K562 (cell line): ENCODE measurements at regions not wholly inside any gene's neighbourhood (a gene's known extent, or its start where the extent isn't known, plus 50 kb on each side); places are given as distances from the start of the nearest gene placed in this dataset.

Experiments used
- ATAC-seq: fragments of 200-7000 bp; cut with Tn5 transposase; 3 replicates; pipeline ENCODE4 v1.9.1; 2020; ENCODE audit warnings: moderate library complexity
- BruUV-seq: library from RNA; stranded (reverse); fragments of 400-500 nt; replicated peaks from 2 replicates; lab custom pipeline; 2021; lab: Mats Ljungman, UMichigan
- CTCF ChIA-PET: fragments of 300-600 bp; formaldehyde crosslinking; extraction: SDS; loops from one replicate; lab custom pipeline; 2021; ENCODE audit warnings: low intra/inter-chr PET ratio; lab: Yijun Ruan, JAX
- POLR2A ChIA-PET: fragments of 300-600, 350-650 bp; sonication (Branson Sonifier 250); formaldehyde crosslinking; extraction: SDS; loops from one replicate; lab custom pipeline; 2021; ENCODE audit warnings: antibody characterized with exemption, inconsistent platforms; lab: Yijun Ruan, JAX
- DNase-seq, 4 experiments: peaks; one replicate each; pipeline versions ENCODE4 v3.0.0 to v3.0.0-alpha.2; 2011 to 2018; ENCODE audit warnings: low spot score in 3 of 4, mixed read lengths in 3 of 4; ENCODE audit errors: extremely low read depth in 1 of 4
- FAIRE-seq: peaks from 2 replicates; lab custom pipeline; 2011; peaks lifted over from hg19 to GRCh38; lab: Jason Lieb, UNC
- H2AFZ ChIP-seq: 2 replicates; pipeline ENCODE4 v1.6.0; 2011; ENCODE audit warnings: low read depth, low read length, control low read depth, inconsistent platforms
- H3K27ac ChIP-seq: fragments of 200-600 bp; 3 replicates; pipeline ENCODE4 v1.8.0; 2011; ENCODE audit warnings: low read depth, mild to moderate bottlenecking, control low read depth, inconsistent platforms, low read length, moderate library complexity, mixed read lengths; ENCODE audit errors: extremely low read depth
- H3K27me3 ChIP-seq, 2 experiments: fragments of 300-600 bp in 1 of 2; 2 replicates in 1 of 2; 3 replicates in 1 of 2; pipeline versions ENCODE4 v1.6.0 to v1.8.0; 2011; ENCODE audit warnings: inconsistent platforms in 2 of 2, low read length in 2 of 2, mild to moderate bottlenecking in 1 of 2, mixed read lengths in 1 of 2, moderate library complexity in 1 of 2; ENCODE audit not compliant: control insufficient read depth in 2 of 2, insufficient read depth in 2 of 2
- H3K36me3 ChIP-seq: fragments of 300-600 bp; 3 replicates; pipeline ENCODE4 v1.8.0; 2011; ENCODE audit warnings: mild to moderate bottlenecking, low read length, inconsistent platforms; ENCODE audit not compliant: control insufficient read depth, insufficient read depth
- H3K4me1 ChIP-seq, 2 experiments: fragments of 200-600 bp in 1 of 2; replicated peaks in 1 of 2; 2 replicates in 1 of 2; 3 replicates in 1 of 2; pipeline versions ENCODE4 v1.5.1 to v1.8.0; 2011; ENCODE audit warnings: inconsistent platforms in 2 of 2, low read length in 2 of 2, mild to moderate bottlenecking in 1 of 2, mixed read lengths in 1 of 2, moderate library complexity in 1 of 2; ENCODE audit not compliant: control insufficient read depth in 2 of 2, insufficient read depth in 2 of 2
- H3K4me2 ChIP-seq: 2 replicates; pipeline ENCODE4 v1.6.1; 2011; ENCODE audit warnings: low read length, control low read depth, inconsistent platforms, mixed read lengths; ENCODE audit not compliant: insufficient read depth
- H3K4me3 ChIP-seq: fragments of 200-600 bp; sonication (generic), shearing (Covaris generic); 2 replicates; pipeline ENCODE4 v1.5.1; 2016; ENCODE audit warnings: control low read depth, inconsistent platforms
- H3K79me2 ChIP-seq: fragments of 200-600 bp; 3 replicates; pipeline ENCODE4 v1.8.0; 2011; ENCODE audit warnings: low read length, inconsistent platforms; ENCODE audit not compliant: control insufficient read depth, insufficient read depth
- H3K9ac ChIP-seq, 2 experiments: 2 replicates each; pipeline versions ENCODE4 v1.6.0 to v1.6.1; 2011; ENCODE audit warnings: low read depth in 2 of 2, low read length in 2 of 2, control low read depth in 1 of 2, inconsistent platforms in 1 of 2, mild to moderate bottlenecking in 1 of 2, mixed read lengths in 1 of 2; ENCODE audit not compliant: insufficient read depth in 1 of 2
- H3K9me1 ChIP-seq: one replicate; pipeline ENCODE4 v1.6.0; 2011; ENCODE audit warnings: inconsistent platforms, mild to moderate bottlenecking, low read length, moderate library complexity; ENCODE audit not compliant: control insufficient read depth, insufficient read depth
- H3K9me3 ChIP-seq: replicated peaks from 2 replicates; pipeline ENCODE4 v1.5.1; 2011; ENCODE audit warnings: low read depth, low read length, inconsistent platforms; ENCODE audit not compliant: control insufficient read depth, insufficient read depth
- H4K20me1 ChIP-seq: replicated peaks from 2 replicates; pipeline ENCODE4 v1.6.1; 2011; ENCODE audit warnings: low read length, inconsistent platforms, mixed read lengths; ENCODE audit not compliant: control insufficient read depth, insufficient read depth
- CREM ChIP-seq: IDR thresholded peaks from 2 replicates; pipeline ENCODE4 v1.6.1; 2014; ENCODE audit warnings: antibody characterized with exemption, low read depth
- HDAC8 ChIP-seq: fragments of 450-650 bp; IDR thresholded peaks from 2 replicates; pipeline ENCODE4 v1.6.1; 2016; ENCODE audit warnings: mild to moderate bottlenecking, missing genetic modification characterization, moderate library complexity, missing compliant biosample characterization
- ZNF551 ChIP-seq: fragments of 250-450 bp; sonication (Bioruptor Pico); IDR thresholded peaks from 2 replicates; pipeline ENCODE4 v1.5.0; 2021; ENCODE audit warnings: mild to moderate bottlenecking, moderate library complexity
- ZSCAN32 ChIP-seq: fragments of 450-650 bp; formaldehyde crosslinking; IDR thresholded peaks from 2 replicates; pipeline ENCODE4 v1.4.0; 2020; ENCODE audit warnings: mild to moderate bottlenecking, moderate library complexity
- WGBS: fragments of 100-300 bp; shearing (Covaris generic); methylation state at CpG from one replicate; pipeline ENCODE4 v1.1.6; 2016; ENCODE audit warnings: low coverage, mixed read lengths; ENCODE audit not compliant: insufficient coverage; ENCODE audit errors: missing lambda C conversion rate; 5-methylcytosine and 5-hydroxymethylcytosine counted together
- in situ Hi-C: fragments of 300-500 bp; cut with MboI; formaldehyde crosslinking; loops from 4 replicates; pipeline ENCODE4 v1.15.0; 2018; ENCODE audit warnings: inconsistent platforms, mixed read lengths
- intact Hi-C: fragments of 100-400 bp; cut with micrococcal nuclease; formaldehyde crosslinking; loops from 2 replicates; pipeline ENCODE4 v1.14.2; 2022
- TF ChIP-seq, protein P1 (sequence below): fragments of 450-650 bp; IDR thresholded peaks from 2 replicates; pipeline ENCODE4 v1.6.1; 2018; ENCODE audit not compliant: partially characterized antibody
- TF ChIP-seq, protein P2 (sequence below): fragments of 250-450 bp; sonication (Bioruptor Pico); IDR thresholded peaks from 2 replicates; pipeline ENCODE4 v1.8.0; 2022; ENCODE audit warnings: inconsistent platforms

DNA sequence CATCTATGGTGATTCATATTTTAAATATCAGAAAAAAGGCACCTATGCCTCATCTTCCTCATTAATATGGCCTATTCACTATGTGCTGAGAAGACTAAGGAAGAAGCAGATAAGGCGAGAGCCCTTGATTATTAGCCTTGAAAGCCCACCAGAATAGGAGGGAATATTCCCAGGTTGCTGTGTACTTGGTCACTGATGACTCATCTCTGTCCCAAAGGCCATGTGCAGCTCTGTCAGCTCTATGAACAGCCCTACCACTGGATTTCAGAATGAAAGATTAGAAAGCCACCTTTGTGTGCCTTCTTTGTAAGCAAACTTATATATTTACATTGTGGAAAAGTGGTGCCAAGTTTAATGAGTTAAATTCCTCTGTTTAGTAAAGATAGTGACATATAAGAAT is 211.5 kb downstream of the NFKBIZ start (continued):
- TF ChIP-seq, protein P1, sequence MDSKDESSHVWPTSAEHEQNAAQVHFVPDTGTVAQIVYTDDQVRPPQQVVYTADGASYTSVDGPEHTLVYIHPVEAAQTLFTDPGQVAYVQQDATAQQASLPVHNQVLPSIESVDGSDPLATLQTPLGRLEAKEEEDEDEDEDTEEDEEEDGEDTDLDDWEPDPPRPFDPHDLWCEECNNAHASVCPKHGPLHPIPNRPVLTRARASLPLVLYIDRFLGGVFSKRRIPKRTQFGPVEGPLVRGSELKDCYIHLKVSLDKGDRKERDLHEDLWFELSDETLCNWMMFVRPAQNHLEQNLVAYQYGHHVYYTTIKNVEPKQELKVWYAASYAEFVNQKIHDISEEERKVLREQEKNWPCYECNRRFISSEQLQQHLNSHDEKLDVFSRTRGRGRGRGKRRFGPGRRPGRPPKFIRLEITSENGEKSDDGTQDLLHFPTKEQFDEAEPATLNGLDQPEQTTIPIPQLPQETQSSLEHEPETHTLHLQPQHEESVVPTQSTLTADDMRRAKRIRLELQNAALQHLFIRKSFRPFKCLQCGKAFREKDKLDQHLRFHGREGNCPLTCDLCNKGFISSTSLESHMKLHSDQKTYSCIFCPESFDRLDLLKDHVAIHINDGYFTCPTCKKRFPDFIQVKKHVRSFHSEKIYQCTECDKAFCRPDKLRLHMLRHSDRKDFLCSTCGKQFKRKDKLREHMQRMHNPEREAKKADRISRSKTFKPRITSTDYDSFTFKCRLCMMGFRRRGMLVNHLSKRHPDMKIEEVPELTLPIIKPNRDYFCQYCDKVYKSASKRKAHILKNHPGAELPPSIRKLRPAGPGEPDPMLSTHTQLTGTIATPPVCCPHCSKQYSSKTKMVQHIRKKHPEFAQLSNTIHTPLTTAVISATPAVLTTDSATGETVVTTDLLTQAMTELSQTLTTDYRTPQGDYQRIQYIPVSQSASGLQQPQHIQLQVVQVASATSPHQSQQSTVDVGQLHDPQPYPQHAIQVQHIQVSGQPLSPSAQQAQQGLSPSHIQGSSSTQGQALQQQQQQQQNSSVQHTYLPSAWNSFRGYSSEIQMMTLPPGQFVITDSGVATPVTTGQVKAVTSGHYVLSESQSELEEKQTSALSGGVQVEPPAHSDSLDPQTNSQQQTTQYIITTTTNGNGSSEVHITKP, result no peak
- no peak for TF ChIP-seq CREM
- TF ChIP-seq, all 486 proteins: peak for 2

DNA sequence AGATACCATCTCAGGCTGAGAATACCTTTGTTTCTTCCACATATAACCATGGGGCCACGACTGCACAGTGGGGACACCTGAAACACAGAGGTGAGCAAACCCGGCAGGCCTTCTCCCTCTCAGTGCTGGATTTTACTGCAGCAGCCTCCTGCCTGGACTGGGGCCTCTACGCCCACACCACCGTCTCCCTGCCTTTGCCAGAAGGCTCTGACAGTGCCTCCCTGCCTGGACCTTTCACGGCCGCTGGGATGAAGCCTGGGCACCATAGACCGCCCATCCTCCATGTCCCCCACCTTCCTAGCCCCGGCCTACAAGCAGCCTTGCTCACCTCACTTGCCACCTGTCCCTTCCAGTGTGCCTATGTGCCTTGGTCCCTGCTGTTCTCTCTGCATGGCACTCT is 214.3 kb downstream of the NFKBIZ start:
- H3K4me2 ChIP-seq, result no peak overlapping the region
- no peaks in the 10 kb centered on the region for H3K9me3 ChIP-seq
- intact Hi-C loops, result no loop called here
- 0% methylated on average over 3 of the region's 8 CpGs for WGBS
- ChIA-PET POLR2A (no interaction called here), CTCF (no interaction called here)
- FAIRE-seq, result no peak
- no peak overlapping the region for H3K4me3 ChIP-seq
- H2AFZ ChIP-seq, result no peak overlapping the region
- H3K79me2 ChIP-seq, result no peaks in the 10 kb centered on the region
- in situ Hi-C loops, result no loop called here
- H3K27me3 ChIP-seq, result no peaks in the 10 kb centered on the region
- H3K9me1 ChIP-seq, result no peaks in the 10 kb centered on the region
- H3K4me1 ChIP-seq, result no peaks in the 10 kb centered on the region
- TF ChIP-seq ZNF551 (CRISPR knock-in tag) (no peak), ZSCAN32 (CRISPR knock-in tag) (no peak), HDAC8 (tag) (no peak)
- TF ChIP-seq, protein P2, sequence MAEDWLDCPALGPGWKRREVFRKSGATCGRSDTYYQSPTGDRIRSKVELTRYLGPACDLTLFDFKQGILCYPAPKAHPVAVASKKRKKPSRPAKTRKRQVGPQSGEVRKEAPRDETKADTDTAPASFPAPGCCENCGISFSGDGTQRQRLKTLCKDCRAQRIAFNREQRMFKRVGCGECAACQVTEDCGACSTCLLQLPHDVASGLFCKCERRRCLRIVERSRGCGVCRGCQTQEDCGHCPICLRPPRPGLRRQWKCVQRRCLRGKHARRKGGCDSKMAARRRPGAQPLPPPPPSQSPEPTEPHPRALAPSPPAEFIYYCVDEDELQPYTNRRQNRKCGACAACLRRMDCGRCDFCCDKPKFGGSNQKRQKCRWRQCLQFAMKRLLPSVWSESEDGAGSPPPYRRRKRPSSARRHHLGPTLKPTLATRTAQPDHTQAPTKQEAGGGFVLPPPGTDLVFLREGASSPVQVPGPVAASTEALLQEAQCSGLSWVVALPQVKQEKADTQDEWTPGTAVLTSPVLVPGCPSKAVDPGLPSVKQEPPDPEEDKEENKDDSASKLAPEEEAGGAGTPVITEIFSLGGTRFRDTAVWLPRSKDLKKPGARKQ (CRISPR knock-in tag), result no peak
- no peaks in the 10 kb centered on the region for H4K20me1 ChIP-seq
- H3K36me3 ChIP-seq, result no peaks in the 10 kb centered on the region
- no peak overlapping the region for H3K27ac ChIP-seq
- no TSS peak for BruUV-seq
- no peak for ATAC-seq
- H3K9ac ChIP-seq, result no peak overlapping the region
- no peak for DNase-seq
